HG02943 (cell line): ENCODE measurements at regions not wholly inside any gene's neighbourhood (a gene's known extent, or its start where the extent isn't known, plus 50 kb on each side); places are given as distances from the start of the nearest gene placed in this dataset.
"Not testable (repeated sequence)": the region's sequence is repeated elsewhere in the genome, so short reads cannot be mapped to it uniquely, and the experiment has no call there.

Source experiments
- ATAC-seq: cut with Tn5 transposase; IDR thresholded peaks from one replicate; pipeline ENCODE4 v1.9.1; 2021; ENCODE audit warnings: mild to moderate bottlenecking, low read depth, moderate library complexity; ENCODE audit not compliant: unreplicated experiment

DNA sequence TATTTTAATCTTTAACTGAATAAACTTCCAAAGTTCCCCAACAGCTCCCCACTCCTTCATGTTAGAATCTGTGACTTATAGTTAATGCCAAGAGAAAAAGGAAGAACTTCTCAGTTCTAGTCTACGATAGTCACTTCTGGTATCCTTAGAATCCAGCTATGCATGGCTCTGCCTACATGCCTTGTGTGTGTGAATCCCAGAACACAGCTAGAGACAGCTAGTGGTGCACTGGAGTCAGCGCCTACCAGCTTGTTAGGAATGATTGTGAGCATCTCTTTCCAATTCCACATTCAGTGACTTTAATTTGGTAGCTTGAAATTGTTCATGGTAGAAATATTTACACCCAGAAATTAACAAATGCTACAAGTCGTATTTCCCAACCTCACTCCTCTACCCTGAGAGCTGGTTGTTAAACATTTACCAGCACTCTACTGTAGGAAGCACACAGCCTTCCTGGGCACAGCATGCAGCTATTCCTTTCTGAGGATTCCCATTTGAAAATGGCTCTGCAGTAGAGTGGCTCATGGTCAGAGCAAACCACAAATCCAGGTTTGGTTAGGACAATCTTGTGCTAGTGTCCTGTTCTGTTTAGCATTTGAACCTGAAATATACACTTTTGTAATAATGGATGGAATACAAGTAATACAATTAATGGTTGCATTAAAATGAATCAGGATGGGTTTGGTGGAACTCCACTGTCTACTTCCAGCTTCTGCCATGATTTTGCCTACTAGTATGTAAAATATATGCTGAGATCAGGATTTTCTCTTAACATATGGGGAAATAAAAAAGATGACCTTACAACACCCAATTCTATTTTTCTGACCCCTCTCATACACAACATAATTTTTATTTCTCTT, 371.0 kb upstream of the GBE1 start:
- ATAC-seq, result peak; percentile 6

- no peak for ATAC-seq
Measured at GRCh38 chr3:82130046-82130445, 368.6 kb upstream of the GBE1 start.

GRCh38 chr3:82129221-82129801, 367.9 kb upstream of the GBE1 start:
- ATAC-seq, result no peak

DNA sequence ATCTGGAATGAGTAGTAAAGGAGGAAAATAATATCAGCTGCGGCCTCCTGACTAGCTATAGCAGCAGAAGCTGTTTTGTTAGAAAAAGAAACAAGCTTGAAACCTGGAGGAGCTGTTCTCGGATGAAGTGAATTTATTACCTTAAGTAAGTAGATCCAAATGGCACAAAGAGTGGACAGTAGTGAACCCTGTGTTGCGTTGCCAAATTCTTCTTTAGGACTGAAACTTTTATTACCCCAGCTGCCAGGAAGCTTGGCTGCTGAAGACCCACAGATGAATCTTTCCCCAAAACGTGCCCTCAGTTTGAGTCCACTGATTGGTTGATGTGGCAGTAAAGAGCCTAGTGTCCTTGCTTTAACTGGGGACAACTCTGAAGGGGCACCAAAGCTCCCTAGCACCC, 366.8 kb upstream of the GBE1 start:
- no peak for ATAC-seq

DNA sequence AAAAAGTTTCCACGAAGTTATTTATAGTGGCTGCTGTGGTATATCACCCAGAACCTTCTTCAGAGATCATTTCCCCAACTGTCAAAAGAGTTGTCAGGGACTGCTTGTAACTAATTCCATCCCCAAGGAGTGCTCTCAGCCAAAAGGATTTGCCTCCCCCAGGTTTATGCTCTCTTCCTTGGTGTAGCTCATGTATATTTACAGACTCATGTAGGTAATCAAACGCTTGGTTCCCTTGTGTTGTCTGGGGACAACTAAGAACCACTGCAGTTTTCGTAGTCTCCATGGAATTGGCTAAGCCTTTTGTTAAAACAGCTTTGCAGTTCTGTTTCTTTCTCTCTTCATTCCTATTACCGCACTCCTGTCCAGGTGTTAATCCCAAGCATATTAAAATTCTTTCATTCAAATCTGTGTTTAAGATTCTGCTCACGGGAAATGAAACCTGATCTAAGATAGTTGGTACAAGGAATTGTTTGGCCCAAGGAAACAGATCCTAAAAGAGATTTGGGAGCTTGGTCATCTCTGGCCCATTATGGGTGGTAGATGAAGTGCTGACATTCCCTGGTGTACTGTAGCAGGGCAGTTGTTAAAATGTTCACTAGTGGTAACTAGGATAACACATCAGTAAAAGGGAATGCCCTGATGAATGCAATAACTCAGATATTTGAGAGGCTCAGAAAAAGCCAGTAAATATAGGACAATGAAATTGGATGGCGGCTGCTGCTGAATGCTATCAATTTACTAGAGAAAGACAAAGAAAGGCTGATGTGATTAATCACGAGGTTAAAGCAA, 361.3 kb upstream of the GBE1 start:
- ATAC-seq, result no peak

GRCh38 chr3:82114589-82114988, 353.1 kb upstream of the GBE1 start:
- no peak for ATAC-seq

DNA sequence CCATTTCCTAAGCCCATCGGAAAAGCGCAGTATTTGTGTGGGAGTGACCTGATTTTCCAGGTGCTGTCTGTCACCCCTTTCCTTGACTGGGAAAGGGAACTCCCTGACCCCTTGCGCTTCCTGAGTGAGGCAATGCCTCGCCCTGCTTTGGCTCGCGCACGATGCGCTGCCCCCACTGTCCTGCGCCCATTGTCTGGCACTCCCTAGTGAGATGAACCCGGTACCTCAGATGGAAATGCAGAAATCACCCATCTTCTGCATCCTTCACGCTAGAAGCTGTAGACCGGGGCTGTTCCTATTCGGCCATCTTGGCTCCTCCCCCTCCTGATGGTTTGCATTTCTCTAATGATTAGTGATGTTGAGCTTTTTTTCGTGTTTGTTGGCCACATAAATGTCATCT, 349.3 kb upstream of the GBE1 start:
- ATAC-seq, result not testable (repeated sequence)

- ATAC-seq, result no peak
Measured at GRCh38 chr3:82103241-82103640, 341.8 kb upstream of the GBE1 start.

DNA sequence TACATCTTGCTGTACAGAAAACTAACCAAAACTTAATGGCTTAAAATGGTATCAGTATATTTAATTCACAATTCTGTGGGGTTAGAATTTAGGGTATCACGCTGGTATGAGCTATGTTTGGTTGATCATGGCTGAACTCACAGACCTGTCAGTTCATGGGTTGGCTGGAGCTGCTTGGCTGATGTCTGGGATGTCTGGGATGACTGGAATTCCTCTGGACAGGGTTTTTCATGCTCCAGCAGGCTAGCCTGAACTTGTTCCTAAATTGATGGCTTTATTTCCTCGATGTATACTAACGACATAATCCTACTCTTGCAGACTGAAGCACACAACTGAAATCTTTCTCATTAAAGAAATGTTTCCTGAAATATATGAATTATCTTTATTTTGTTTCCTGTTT, 338.9 kb upstream of the GBE1 start:
- ATAC-seq, result no peak

- ATAC-seq, result no peak
Measured at GRCh38 chr3:82093641-82094040, 332.2 kb upstream of the GBE1 start.

DNA sequence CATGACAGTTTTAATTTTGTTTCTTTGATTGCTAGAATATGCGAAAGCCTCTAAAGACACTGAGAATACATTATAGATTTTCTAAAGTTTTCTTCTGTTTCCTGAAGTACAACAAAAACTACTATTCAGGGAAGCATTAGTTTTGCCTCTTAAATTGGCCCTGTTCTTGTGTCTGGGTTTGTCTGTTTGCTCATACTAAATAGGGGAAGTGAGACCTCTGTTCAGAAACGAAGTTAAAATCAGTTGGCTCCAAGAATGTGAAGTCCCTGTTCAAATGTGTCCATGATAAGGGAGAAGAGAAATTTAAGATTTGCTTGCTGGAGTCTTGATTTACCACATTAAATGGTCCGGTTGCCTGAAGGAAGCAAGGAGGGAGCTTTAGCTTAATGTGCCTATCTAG, 327.3 kb upstream of the GBE1 start:
- ATAC-seq, result no peak

- no peak for ATAC-seq
Measured at GRCh38 chr3:82087958-82088357, 326.5 kb upstream of the GBE1 start.

- ATAC-seq, result no peak
Measured at GRCh38 chr3:82085851-82086475, 324.5 kb upstream of the GBE1 start.

- no peak for ATAC-seq
Measured at GRCh38 chr3:82085356-82085755, 323.9 kb upstream of the GBE1 start.

GRCh38 chr3:82084824-82085223, 323.4 kb upstream of the GBE1 start:
- no peak for ATAC-seq

DNA sequence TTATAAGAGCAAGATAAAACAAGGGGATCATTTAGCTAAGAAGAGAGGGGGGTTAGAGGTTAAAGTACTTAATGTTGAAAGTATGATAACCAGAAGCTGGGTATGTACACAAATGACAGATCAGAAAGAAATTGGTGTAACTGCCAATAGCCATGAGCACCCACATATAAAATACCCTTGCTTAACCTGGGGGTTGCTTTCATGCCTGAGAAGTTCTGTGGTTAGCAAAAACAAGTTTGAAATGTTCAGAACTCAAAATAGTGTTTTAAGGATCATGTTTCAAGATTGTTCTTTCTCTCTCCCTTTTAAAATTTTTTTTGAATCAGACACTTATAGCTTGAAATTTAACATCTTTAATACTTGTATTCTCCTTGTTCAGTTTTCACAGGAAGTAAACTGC, 321.4 kb upstream of the GBE1 start:
- no peak for ATAC-seq

DNA sequence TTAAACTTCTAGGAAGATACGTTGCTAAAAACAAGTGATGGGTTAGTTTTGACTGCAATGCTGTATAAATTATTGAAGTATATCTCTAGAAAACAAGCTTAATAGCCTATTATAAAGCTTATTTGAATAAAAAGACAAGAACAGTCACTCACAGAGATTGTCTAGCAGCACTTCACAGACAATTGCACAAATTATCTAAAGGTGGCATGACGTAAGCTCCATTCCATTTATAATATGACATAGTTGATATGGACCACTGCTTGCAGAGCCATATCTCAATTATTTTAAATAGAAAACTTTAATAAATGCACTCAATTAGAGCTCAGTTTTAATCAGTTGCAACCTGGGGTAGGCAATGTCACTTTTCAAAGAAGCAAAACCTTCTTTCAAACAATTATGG, 319.9 kb upstream of the GBE1 start:
- ATAC-seq, result no peak

- ATAC-seq, result no peak
Measured at GRCh38 chr3:82080792-82081191, 319.3 kb upstream of the GBE1 start.

DNA sequence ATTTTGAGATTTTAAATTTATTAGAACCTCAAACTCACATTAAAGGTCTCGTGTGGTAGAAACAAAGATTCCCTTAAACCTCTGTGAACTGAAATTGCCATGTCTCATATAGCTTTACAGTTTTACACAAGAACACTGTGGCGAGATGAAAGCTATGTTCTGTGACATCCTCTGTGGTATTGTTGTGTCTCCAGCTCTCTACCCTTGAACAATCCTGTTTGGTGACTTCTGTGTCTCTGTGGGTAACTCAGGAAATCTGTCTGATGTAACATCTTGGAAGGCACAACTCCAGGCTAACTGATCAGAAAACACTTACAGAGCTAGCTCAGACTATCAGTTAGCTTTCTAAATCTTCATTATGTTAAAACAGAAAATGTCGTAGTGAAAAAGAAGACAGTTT, 318.8 kb upstream of the GBE1 start:
- no peak for ATAC-seq

- no peak for ATAC-seq
Measured at GRCh38 chr3:82079335-82079890, 318.0 kb upstream of the GBE1 start.

- ATAC-seq, result no peak
Measured at GRCh38 chr3:82078246-82078645, 316.8 kb upstream of the GBE1 start.
